ENCODE measurements at regions not wholly inside any gene's neighbourhood (a gene's known extent, or its start where the extent isn't known, plus 50 kb on each side); places are given as distances from the start of the nearest gene placed in this dataset.

- TF ChIP-seq EZH2phosphoT487 (IDR thresholded peaks at IDR 0.05; ENCODE audit: low read depth, severe bottlenecking, unreplicated experiment) (no peak), EZH2 (IDR thresholded peaks at IDR 0.05; ENCODE audit: borderline replicate concordance) (no peak)
- TF ChIP-seq, protein P1, sequence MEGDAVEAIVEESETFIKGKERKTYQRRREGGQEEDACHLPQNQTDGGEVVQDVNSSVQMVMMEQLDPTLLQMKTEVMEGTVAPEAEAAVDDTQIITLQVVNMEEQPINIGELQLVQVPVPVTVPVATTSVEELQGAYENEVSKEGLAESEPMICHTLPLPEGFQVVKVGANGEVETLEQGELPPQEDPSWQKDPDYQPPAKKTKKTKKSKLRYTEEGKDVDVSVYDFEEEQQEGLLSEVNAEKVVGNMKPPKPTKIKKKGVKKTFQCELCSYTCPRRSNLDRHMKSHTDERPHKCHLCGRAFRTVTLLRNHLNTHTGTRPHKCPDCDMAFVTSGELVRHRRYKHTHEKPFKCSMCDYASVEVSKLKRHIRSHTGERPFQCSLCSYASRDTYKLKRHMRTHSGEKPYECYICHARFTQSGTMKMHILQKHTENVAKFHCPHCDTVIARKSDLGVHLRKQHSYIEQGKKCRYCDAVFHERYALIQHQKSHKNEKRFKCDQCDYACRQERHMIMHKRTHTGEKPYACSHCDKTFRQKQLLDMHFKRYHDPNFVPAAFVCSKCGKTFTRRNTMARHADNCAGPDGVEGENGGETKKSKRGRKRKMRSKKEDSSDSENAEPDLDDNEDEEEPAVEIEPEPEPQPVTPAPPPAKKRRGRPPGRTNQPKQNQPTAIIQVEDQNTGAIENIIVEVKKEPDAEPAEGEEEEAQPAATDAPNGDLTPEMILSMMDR (IDR thresholded peaks at IDR 0.05; ENCODE audit: poor library complexity) = no peak
Measured at GRCh38 chr1:37090671-37091070, 56.4 kb upstream of the GRIK3 start.

Data from hepatocyte (in vitro differentiated cells).